ENCODE measurements at regions not wholly inside any gene's neighbourhood (a gene's known extent, or its start where the extent isn't known, plus 50 kb on each side); places are given as distances from the start of the nearest gene placed in this dataset.

DNA sequence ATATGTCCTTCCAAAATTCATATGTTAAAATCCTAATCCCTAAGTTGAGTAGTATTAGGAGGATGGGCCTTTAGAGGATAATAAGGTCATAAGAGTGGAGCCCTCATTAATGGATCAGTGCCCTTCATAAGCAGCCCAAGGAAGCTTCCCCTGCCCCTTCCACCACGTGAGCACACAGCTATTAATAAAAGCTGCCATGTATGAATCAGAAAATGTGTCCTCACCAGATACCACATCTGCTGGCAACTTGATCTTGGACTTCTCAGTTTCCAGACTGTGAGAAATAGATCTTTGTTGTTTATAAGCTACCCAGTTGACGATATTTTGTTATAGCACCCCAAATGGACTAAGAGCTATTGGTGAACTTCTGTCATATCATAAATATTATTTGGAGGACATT, 207.7 kb upstream of the HDDC2 start:
- TF ChIP-seq, protein P1, sequence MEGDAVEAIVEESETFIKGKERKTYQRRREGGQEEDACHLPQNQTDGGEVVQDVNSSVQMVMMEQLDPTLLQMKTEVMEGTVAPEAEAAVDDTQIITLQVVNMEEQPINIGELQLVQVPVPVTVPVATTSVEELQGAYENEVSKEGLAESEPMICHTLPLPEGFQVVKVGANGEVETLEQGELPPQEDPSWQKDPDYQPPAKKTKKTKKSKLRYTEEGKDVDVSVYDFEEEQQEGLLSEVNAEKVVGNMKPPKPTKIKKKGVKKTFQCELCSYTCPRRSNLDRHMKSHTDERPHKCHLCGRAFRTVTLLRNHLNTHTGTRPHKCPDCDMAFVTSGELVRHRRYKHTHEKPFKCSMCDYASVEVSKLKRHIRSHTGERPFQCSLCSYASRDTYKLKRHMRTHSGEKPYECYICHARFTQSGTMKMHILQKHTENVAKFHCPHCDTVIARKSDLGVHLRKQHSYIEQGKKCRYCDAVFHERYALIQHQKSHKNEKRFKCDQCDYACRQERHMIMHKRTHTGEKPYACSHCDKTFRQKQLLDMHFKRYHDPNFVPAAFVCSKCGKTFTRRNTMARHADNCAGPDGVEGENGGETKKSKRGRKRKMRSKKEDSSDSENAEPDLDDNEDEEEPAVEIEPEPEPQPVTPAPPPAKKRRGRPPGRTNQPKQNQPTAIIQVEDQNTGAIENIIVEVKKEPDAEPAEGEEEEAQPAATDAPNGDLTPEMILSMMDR (IDR thresholded peaks at IDR 0.05) = no peak
- TF ChIP-seq EZH2 (IDR thresholded peaks at IDR 0.05; ENCODE audit: borderline replicate concordance, insufficient read depth, low read depth, low read length, poor library complexity, severe bottlenecking) = no peak
